ENCODE measurements at regions not wholly inside any gene's neighbourhood (a gene's known extent, or its start where the extent isn't known, plus 50 kb on each side); places are given as distances from the start of the nearest gene placed in this dataset.

DNA sequence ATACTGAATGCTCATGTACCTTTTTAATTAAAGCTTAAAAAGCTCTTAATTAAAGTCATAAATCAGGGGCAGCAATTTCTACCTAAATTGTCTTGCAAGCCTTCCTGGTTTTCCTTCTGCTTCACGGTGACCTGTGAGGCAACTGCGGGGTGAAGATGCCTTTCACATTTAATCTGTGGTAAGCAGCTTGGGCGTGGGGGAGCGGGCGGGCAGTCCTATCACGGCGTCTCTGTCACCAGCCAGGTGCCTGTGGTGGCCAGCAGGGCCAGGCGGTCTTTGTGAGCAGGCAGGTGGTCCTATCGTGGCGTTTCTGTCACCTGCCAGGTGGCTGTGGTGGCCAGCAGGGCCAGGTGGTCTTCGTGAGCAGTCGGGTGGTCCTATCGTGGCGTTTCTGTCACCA lies 269.2 kb upstream of the PPP2R2D start:
- TF ChIP-seq, protein P1, sequence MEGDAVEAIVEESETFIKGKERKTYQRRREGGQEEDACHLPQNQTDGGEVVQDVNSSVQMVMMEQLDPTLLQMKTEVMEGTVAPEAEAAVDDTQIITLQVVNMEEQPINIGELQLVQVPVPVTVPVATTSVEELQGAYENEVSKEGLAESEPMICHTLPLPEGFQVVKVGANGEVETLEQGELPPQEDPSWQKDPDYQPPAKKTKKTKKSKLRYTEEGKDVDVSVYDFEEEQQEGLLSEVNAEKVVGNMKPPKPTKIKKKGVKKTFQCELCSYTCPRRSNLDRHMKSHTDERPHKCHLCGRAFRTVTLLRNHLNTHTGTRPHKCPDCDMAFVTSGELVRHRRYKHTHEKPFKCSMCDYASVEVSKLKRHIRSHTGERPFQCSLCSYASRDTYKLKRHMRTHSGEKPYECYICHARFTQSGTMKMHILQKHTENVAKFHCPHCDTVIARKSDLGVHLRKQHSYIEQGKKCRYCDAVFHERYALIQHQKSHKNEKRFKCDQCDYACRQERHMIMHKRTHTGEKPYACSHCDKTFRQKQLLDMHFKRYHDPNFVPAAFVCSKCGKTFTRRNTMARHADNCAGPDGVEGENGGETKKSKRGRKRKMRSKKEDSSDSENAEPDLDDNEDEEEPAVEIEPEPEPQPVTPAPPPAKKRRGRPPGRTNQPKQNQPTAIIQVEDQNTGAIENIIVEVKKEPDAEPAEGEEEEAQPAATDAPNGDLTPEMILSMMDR (IDR thresholded peaks at IDR 0.05; ENCODE audit: low read depth, low read length, poor library complexity, severe bottlenecking): no peak
- no peak for TF ChIP-seq EZH2phosphoT487 (IDR thresholded peaks at IDR 0.05; ENCODE audit: borderline replicate concordance, low read length)

All from DOHH2 (cell line).